ENCODE measurements at regions not wholly inside any gene's neighbourhood (a gene's known extent, or its start where the extent isn't known, plus 50 kb on each side); places are given as distances from the start of the nearest gene placed in this dataset.
"Not testable (repeated sequence)": the region's sequence is repeated elsewhere in the genome, so short reads cannot be mapped to it uniquely, and the experiment has no call there.

DNA sequence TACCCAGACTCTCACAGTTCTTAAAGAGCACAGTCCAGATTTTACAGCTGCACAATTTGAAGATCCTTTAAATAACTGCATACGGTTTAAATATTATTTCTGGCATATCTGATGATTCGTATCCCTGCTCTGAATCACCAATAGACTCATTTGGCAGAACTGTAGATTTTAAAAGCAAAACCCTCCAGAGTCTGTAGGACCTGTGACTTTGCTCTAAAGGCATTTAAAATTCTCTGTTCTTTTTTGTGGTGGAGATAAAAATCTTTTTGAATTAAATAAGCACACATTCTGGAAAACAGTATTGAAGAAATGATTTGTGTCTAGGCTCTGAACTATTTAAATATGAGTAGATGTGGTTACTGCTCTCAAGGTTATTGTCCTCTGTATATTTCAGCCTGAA is 246.2 kb upstream of the PITX2 start:
- no peaks in the 10 kb centered on the region for H3K36me3 ChIP-seq (ENCODE audit: control insufficient read depth in 2 of 3, insufficient read depth in 3 of 3, low read length in 3 of 3)
- no peak overlapping the region for H3K9ac ChIP-seq (ENCODE audit: low read length in 3 of 3)
- H3K4me1 ChIP-seq (ENCODE audit: control insufficient read depth in 2 of 3, insufficient read depth in 2 of 3, low read depth in 1 of 3, low read length in 3 of 3), result no peaks in the 10 kb centered on the region
- intact Hi-C loops (cut with DNase I), result no loop called here
- no peak overlapping the region for H3K27ac ChIP-seq (ENCODE audit: low read depth in 2 of 2, low read length in 2 of 2)
- FAIRE-seq, result no peak
- TF ChIP-seq, protein P1, sequence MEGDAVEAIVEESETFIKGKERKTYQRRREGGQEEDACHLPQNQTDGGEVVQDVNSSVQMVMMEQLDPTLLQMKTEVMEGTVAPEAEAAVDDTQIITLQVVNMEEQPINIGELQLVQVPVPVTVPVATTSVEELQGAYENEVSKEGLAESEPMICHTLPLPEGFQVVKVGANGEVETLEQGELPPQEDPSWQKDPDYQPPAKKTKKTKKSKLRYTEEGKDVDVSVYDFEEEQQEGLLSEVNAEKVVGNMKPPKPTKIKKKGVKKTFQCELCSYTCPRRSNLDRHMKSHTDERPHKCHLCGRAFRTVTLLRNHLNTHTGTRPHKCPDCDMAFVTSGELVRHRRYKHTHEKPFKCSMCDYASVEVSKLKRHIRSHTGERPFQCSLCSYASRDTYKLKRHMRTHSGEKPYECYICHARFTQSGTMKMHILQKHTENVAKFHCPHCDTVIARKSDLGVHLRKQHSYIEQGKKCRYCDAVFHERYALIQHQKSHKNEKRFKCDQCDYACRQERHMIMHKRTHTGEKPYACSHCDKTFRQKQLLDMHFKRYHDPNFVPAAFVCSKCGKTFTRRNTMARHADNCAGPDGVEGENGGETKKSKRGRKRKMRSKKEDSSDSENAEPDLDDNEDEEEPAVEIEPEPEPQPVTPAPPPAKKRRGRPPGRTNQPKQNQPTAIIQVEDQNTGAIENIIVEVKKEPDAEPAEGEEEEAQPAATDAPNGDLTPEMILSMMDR (IDR thresholded peaks at IDR 0.05; ENCODE audit: borderline replicate concordance, extremely low read depth, insufficient read depth), result no peak
- no peaks in the 10 kb centered on the region for H3K9me3 ChIP-seq (ENCODE audit: control insufficient read depth in 2 of 3, insufficient read depth in 1 of 3, low read length in 3 of 3)
- H3K27me3 ChIP-seq (ENCODE audit: control insufficient read depth, insufficient read depth, low read length), result no peaks in the 10 kb centered on the region
- DNase-seq, result no peak
- no peak overlapping the region for H3K4me3 ChIP-seq (ENCODE audit: low read length in 3 of 3)

DNA sequence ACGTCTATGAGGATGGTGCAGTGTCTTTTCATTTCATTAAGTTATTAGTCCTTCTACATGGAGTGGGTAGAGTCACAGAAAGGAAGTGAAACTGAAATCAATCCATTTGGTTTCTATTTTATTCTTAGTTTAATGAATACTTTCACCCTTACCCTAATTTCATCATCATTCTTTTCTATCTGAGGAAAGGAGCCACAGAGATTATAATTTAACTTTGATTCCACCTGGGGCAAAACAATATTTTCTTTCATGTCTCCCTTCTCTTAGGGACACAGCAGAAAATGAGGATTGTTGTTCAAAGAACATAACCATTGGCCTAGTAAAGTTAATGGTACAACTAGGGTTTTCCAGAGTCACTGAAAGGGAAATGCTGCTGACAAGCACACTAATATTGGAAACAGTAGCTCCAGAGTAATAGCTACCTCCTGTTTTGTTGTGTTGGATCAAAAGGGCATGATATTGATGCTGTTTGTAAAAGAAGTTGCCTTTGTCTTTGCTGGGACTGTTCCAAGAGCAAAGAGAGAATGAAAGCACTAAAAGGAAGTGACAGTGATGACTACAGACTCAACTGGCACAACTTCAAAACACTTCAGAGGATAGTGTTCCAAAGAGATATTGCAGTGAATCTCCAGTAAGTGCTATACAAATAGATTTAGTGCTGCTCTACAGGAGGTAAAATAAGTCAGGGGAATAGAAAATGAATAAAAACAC is 247.1 kb upstream of the PITX2 start:
- Histone ChIP-seq H3K9me3 (ENCODE audit: control insufficient read depth in 2 of 3, insufficient read depth in 1 of 3, low read length in 3 of 3) (no peaks in the 10 kb centered on the region), H3K4me1 (ENCODE audit: control insufficient read depth in 2 of 3, insufficient read depth in 2 of 3, low read depth in 1 of 3, low read length in 3 of 3) (no peaks in the 10 kb centered on the region), H3K36me3 (ENCODE audit: control insufficient read depth in 2 of 3, insufficient read depth in 3 of 3, low read length in 3 of 3) (no peaks in the 10 kb centered on the region), H3K9ac (ENCODE audit: low read length in 3 of 3) (no peak overlapping the region), H3K27ac (ENCODE audit: low read depth in 2 of 2, low read length in 2 of 2) (peak overlapping the region; percentile 7 to 14), H3K27me3 (ENCODE audit: control insufficient read depth, insufficient read depth, low read length) (no peaks in the 10 kb centered on the region), H3K4me3 (ENCODE audit: low read length in 3 of 3) (no peak overlapping the region)
- no peak for FAIRE-seq
- intact Hi-C loops (cut with DNase I), result no loop called here
- TF ChIP-seq, protein P1 (IDR thresholded peaks at IDR 0.05; ENCODE audit: borderline replicate concordance, extremely low read depth, insufficient read depth), result no peak
- DNase-seq, result peak in 1 of 5 donors; percentile 1

DNA sequence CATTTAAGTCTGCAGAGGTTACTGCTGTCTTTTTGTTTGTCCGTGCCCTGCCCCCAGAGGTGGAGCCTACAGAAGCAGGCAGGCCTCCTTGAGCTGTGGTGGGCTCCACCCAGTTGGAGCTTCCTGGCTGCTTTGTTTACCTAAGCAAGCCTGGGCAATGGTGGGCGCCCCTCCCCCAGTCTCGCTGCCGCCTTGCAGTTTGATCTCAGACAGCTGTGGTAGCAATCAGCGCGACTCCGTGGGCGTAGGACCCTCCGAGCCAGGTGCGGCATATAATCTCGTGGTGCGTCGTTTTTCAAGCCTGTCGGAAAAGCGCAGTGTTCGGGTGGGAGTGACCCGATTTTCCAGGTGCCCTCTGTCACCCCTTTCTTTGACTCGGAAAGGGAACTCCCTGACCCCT is 253.3 kb upstream of the PITX2 start:
- H3K27ac ChIP-seq (ENCODE audit: low read depth in 2 of 2, low read length in 2 of 2); H3K4me1 ChIP-seq (ENCODE audit: control insufficient read depth in 2 of 3, insufficient read depth in 2 of 3, low read depth in 1 of 3, low read length in 3 of 3); FAIRE-seq; H3K9me3 ChIP-seq (ENCODE audit: control insufficient read depth in 2 of 3, insufficient read depth in 1 of 3, low read length in 3 of 3); H3K27me3 ChIP-seq (ENCODE audit: control insufficient read depth, insufficient read depth, low read length); H3K4me3 ChIP-seq (ENCODE audit: low read length in 3 of 3); DNase-seq; H3K9ac ChIP-seq (ENCODE audit: low read length in 3 of 3); H3K36me3 ChIP-seq (ENCODE audit: control insufficient read depth in 2 of 3, insufficient read depth in 3 of 3, low read length in 3 of 3); intact Hi-C loops (cut with DNase I): not testable (repeated sequence)

DNA sequence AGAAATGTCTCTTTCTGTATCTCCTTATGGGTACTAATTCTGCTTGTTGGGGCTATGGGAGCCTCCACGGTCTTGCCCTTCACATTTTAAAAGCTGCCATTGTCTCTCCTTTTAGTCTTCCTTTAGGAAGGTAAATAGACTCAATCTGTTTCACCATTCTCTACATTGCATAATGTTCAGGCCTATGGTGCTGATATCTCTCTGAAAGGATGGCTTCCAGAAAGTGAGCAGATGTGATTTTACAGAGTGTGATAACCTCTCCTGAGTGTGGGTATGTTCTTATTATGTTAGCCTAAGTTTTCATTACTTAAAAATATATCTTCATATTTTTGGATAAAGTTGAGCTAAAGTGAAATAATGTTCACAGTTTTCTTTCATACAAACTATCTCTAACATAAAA is 254.0 kb upstream of the PITX2 start:
- no peaks in the 10 kb centered on the region for H3K36me3 ChIP-seq (ENCODE audit: control insufficient read depth in 2 of 3, insufficient read depth in 3 of 3, low read length in 3 of 3)
- H3K9ac ChIP-seq (ENCODE audit: low read length in 3 of 3), result no peak overlapping the region
- H3K9me3 ChIP-seq (ENCODE audit: control insufficient read depth in 2 of 3, insufficient read depth in 1 of 3, low read length in 3 of 3), result no peaks in the 10 kb centered on the region
- DNase-seq, result no peak
- H3K4me1 ChIP-seq (ENCODE audit: control insufficient read depth in 2 of 3, insufficient read depth in 2 of 3, low read depth in 1 of 3, low read length in 3 of 3), result no peaks in the 10 kb centered on the region
- H3K27me3 ChIP-seq (ENCODE audit: control insufficient read depth, insufficient read depth, low read length), result no peaks in the 10 kb centered on the region
- no peak overlapping the region for H3K27ac ChIP-seq (ENCODE audit: low read depth in 2 of 2, low read length in 2 of 2)
- intact Hi-C loops (cut with DNase I), result no loop called here
- TF ChIP-seq, protein P1 (IDR thresholded peaks at IDR 0.05; ENCODE audit: borderline replicate concordance, extremely low read depth, insufficient read depth), result no peak
- no peak for FAIRE-seq
- no peak overlapping the region for H3K4me3 ChIP-seq (ENCODE audit: low read length in 3 of 3)
